ENCODE measurements at regions not wholly inside any gene's neighbourhood (a gene's known extent, or its start where the extent isn't known, plus 50 kb on each side); places are given as distances from the start of the nearest gene placed in this dataset.

DNA sequence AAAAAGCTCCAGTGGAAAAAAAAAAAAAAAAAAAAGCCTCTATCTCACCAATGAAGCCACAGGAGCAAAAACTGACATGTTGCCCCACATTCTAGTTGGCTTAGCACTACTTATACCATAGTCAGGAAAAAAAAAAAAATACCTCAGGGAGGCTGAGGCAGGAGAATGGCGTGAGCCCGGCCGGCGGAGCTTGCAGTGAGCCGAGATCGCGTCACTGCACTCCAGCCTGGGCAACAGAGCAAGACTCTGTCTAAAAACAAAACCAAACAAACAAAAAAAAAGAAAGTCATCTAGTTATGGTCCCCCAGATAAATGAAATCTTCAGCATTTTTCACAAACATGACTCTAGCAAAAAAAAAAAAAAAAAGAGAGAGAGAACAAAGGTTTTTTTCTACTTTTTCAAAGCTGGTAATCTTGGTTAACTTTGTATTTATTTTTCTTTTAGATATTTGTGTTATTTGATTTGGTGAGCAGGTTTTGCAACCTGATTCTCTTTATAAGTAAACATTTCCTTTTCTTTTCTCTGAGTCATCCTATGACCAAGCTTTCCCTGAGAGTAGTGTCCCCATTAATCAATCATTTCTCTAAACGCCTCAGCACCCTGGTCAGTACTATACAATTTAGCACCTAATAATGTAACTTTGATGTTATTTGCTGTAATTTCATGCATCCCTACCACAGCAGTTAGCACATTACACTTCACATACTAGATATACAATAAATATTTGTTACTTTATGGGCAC, 273.7 kb upstream of the PIK3C3 start:
- TF ChIP-seq CTCF (IDR thresholded peaks at IDR 0.05) = no peak
- no peak for TF ChIP-seq POLR2A (IDR thresholded peaks at IDR 0.05)
